Activated CD8-positive, alpha-beta memory T cell treated with anti-CD3 and anti-CD28 coated beads, Interleukin-2, amount 10 ng/mL, durations not matched to agents 7 days and 5 days (primary cell): ENCODE measurements at regions not wholly inside any gene's neighbourhood (a gene's known extent, or its start where the extent isn't known, plus 50 kb on each side); places are given as distances from the start of the nearest gene placed in this dataset.

ENCODE experiments used
- ATAC-seq: fragments of 150-1000 bp; cut with Tn5 transposase; one replicate; pipeline ENCODE4 v1.10.0; 2021; ENCODE audit warnings: moderate library complexity
- CTCF ChIA-PET: fragments of 350-600 bp; sonication (Branson Sonifier 250); formaldehyde crosslinking; loops from one replicate; lab custom pipeline; 2021; ENCODE audit warnings: antibody characterized with exemption; lab: Charles Lee
- DNase-seq: peaks from one replicate; pipeline ENCODE4 v3.0.0-alpha.2; 2020
- H3K27ac Mint-ChIP-seq: one replicate; pipeline ENCODE4 v1.8.0; 2021; ENCODE audit warnings: mild to moderate bottlenecking, mixed read lengths
- H3K27me3 Mint-ChIP-seq: one replicate; pipeline ENCODE4 v1.8.0; 2021; ENCODE audit warnings: mixed read lengths
- H3K36me3 Mint-ChIP-seq: one replicate; pipeline ENCODE4 v1.8.0; 2021; ENCODE audit warnings: mild to moderate bottlenecking, mixed read lengths
- H3K4me1 Mint-ChIP-seq: one replicate; pipeline ENCODE4 v1.8.0; 2021; ENCODE audit warnings: mixed read lengths
- H3K4me3 Mint-ChIP-seq: one replicate; pipeline ENCODE4 v1.8.0; 2021; ENCODE audit warnings: mild to moderate bottlenecking, moderate library complexity, mixed read lengths
- H3K9me3 Mint-ChIP-seq: one replicate; pipeline ENCODE4 v1.8.0; 2022; ENCODE audit warnings: low read depth, mixed read lengths

DNA sequence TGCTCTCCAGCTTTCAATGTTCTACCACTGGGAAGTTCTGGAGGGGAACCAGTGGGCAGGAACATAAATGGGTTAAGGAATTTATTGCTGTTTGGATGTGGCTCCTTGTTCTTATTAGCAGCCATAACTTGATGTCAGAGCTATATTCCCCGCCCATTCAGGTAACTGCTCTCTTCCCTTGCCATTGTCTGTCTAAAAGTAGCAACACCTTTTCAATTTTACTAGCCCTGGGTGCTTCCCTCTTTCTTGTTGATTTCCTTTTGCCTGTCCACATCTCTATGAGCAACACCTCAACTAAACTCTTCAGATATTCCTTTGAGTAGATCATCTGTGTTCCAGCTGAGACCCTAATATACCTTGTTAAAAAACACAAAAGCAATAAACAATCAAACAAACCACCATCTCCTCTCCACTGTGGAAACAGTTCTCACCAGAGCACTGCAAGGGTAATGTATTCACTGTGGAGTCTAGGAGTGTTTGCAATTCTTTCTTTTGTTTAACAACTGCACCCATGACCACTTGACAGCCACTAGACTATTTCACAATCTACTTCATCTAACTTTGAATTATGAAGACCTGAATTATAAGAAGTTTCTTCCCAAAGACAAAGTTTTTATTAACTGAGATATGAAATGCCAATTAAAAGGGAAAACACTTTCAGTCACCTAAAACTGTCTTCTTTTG, 436.7 kb downstream of the IPMK start:
- no peaks in the 10 kb centered on the region for H3K9me3 Mint-ChIP-seq
- H3K36me3 Mint-ChIP-seq: no peaks in the 10 kb centered on the region
- H3K27me3 Mint-ChIP-seq: no peaks in the 10 kb centered on the region
- ATAC-seq (no peak), DNase-seq (no peak)
- no peak overlapping the region for H3K4me3 Mint-ChIP-seq
- CTCF ChIA-PET: no interaction called here
- no peak overlapping the region for H3K27ac Mint-ChIP-seq
- no peaks in the 10 kb centered on the region for H3K4me1 Mint-ChIP-seq

DNA sequence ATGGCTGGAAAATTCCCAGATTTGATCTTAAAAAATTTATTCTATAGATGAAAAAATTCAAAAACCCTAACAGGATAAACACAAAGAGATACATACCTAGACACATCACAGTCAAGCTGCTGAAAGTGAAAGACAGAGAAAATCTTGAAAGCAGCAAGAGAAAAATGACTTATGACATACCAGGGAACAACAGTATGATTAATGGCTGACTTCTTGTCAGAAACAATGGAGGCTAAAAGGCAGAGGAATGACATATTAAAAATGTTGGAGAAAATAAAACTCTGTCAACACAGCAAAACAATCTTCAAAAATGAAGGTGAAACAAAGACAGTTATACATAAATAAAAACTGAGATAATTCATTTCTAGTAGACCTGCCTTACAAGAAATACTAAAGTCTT, 442.7 kb downstream of the IPMK start:
- no peak overlapping the region for H3K4me3 Mint-ChIP-seq
- H3K27me3 Mint-ChIP-seq: no peaks in the 10 kb centered on the region
- H3K4me1 Mint-ChIP-seq: no peaks in the 10 kb centered on the region
- H3K36me3 Mint-ChIP-seq: no peaks in the 10 kb centered on the region
- DNase-seq (no peak), ATAC-seq (no peak)
- H3K27ac Mint-ChIP-seq: no peak overlapping the region
- no peaks in the 10 kb centered on the region for H3K9me3 Mint-ChIP-seq
- CTCF ChIA-PET: no interaction called here

DNA sequence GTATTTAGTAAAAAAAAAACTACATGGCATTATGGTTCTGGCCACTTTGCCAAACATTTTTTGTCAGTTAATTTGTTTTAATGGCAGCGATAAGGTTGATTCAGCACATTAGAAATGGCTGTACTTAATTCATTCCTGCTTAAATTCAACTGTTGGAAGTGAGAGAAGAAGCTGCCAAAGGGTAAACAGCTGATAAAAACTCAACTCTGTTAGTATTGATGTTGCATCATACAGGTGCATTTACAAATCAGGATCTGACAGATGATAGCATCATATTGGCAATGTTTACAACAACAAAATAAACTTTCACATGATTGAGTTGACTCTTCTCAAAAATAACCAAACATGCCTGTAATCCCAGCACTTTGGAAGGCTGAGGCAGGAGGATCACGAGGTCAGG, 444.3 kb downstream of the IPMK start:
- no peaks in the 10 kb centered on the region for H3K9me3 Mint-ChIP-seq
- no peaks in the 10 kb centered on the region for H3K36me3 Mint-ChIP-seq
- no peaks in the 10 kb centered on the region for H3K4me1 Mint-ChIP-seq
- ATAC-seq (no peak), DNase-seq (no peak)
- no peaks in the 10 kb centered on the region for H3K27me3 Mint-ChIP-seq
- H3K4me3 Mint-ChIP-seq: no peak overlapping the region
- CTCF ChIA-PET: no interaction called here
- no peak overlapping the region for H3K27ac Mint-ChIP-seq

DNA sequence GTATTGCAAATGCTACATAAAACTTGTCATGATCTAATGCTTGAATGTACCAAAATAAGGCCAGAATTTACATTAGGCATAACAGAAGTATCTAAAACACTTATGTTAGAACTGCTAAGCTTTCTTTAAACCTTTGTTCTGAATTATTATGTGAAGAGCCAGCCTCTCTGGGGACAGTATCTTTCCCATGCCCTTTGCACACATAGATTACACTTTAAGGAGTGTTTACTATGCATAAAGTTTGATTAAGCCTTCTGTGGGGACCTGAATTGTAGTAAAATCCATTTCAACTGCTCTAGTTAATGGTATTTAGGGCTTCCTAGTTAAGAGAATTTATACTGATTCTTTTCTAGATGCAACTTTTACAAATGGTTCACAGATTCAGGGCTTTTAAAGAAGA, 444.7 kb downstream of the IPMK start:
- CTCF ChIA-PET: no interaction called here
- Mint-ChIP-seq H3K27ac (no peak overlapping the region), H3K36me3 (no peaks in the 10 kb centered on the region), H3K27me3 (no peaks in the 10 kb centered on the region), H3K4me1 (no peaks in the 10 kb centered on the region), H3K4me3 (no peak overlapping the region), H3K9me3 (no peaks in the 10 kb centered on the region)
- no peak for ATAC-seq
- DNase-seq: no peak

DNA sequence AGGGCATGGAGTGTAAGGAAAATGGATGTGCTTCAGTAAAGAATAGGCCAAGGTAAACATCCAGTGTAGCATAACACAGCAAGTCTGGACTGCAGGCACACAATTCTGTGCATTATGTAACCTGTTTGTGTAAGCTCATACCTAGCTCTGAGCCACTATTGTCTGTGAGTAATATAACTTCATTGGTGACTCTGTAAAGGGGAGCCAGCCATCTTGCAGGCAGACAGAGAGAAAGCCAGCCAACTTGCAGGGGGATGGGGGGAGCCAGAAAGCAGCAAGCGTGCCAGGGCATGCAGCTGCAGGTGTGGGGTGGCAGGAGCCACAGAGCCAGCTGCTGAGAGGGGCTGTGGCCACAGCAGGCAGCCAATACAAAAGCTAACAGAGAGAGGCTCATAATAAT, 449.2 kb downstream of the IPMK start:
- Mint-ChIP-seq H3K4me1 (no peaks in the 10 kb centered on the region), H3K4me3 (no peak overlapping the region), H3K9me3 (no peaks in the 10 kb centered on the region), H3K36me3 (no peaks in the 10 kb centered on the region), H3K27me3 (no peaks in the 10 kb centered on the region), H3K27ac (no peak overlapping the region)
- DNase-seq (no peak), ATAC-seq (no peak)
- CTCF ChIA-PET: no interaction called here

DNA sequence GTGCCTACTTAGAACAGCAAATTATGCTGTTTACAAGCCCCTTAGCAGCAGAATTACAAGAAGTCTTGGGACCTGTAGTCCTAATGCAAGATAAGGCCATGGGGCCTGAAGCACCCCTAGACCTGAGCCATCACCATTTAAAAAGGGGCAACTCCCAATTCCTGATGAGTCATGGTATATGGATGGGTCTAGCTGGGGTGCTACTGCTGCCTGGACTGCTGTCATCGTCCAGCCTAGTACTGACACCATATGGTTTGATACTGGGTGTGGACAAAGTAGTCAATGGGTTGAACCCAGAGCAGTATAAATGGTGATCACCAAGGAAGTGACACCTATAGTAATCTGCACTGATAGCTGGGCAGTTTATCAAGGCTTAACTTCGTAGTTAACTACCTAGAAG, 450.0 kb downstream of the IPMK start:
- ATAC-seq (no peak), DNase-seq (no peak)
- H3K36me3 Mint-ChIP-seq: no peaks in the 10 kb centered on the region
- H3K27me3 Mint-ChIP-seq: no peaks in the 10 kb centered on the region
- CTCF ChIA-PET: no interaction called here
- H3K4me1 Mint-ChIP-seq: no peaks in the 10 kb centered on the region
- H3K4me3 Mint-ChIP-seq: no peak overlapping the region
- no peaks in the 10 kb centered on the region for H3K9me3 Mint-ChIP-seq
- no peak overlapping the region for H3K27ac Mint-ChIP-seq

DNA sequence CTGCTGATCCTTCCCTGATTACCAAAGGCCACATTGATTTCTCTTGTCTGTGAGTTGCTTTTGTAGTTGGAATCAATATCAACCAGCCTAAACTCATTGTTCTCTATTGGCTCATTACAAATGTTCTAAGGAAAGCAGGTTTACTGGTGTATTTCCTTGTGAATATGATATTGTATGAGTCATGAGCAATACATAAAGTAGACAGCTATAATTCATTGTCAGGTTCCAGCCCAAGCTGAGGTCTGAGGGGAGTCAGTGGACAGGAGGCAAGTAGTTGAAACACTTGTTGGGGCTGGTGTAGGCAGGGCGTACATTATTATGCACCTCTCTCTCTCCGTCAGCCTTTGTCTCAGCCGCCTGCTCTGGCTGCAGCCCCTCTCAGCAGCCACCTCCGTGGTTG, 451.7 kb downstream of the IPMK start:
- Mint-ChIP-seq H3K27me3 (no peaks in the 10 kb centered on the region), H3K4me1 (no peaks in the 10 kb centered on the region), H3K27ac (no peak overlapping the region), H3K36me3 (no peaks in the 10 kb centered on the region), H3K4me3 (no peak overlapping the region), H3K9me3 (no peaks in the 10 kb centered on the region)
- DNase-seq (no peak), ATAC-seq (no peak)
- CTCF ChIA-PET: no interaction called here

DNA sequence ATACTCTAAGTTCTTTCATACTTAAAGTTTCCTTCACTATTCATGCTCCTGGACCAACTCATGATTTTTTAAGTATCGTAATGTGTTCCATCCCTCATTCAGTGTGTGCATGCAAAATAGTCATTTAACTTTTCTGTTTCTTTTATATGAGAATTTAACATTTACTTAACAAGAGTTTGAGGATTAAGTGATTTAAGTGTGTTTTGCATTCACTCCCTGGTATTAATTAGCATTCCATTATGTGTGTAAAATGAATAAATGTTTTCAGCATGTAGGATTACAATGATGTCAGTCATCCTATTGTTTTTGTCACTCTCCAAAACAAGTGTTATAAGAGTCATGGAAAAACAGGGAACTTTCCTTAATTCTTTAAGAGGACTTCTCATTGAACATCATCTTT, 457.7 kb downstream of the IPMK start:
- no peak for DNase-seq
- no peak for ATAC-seq
- no peak overlapping the region for H3K4me3 Mint-ChIP-seq
- no peak overlapping the region for H3K27ac Mint-ChIP-seq
- H3K36me3 Mint-ChIP-seq: no peaks in the 10 kb centered on the region
- no peaks in the 10 kb centered on the region for H3K4me1 Mint-ChIP-seq
- no peaks in the 10 kb centered on the region for H3K27me3 Mint-ChIP-seq
- CTCF ChIA-PET: no interaction called here
- H3K9me3 Mint-ChIP-seq: no peaks in the 10 kb centered on the region

DNA sequence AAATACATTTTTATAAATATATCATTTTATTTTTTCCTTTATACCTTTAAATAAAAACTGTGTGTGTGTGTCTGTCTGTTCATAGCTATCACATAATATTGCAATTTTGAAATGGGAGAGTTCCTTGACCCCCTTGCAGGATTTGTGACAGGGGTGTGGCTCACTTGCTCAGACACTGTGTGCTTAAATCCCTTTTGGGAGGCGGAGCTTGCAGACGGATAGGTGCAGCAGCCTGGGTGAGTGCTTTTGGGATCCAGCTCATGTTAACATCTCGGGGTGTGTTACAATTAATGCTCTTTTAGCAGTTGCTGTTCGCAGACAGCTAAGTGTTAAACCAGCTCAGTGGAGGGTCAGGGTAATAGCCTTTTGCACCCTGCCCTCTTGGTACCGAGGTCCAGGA, 459.8 kb downstream of the IPMK start:
- no peak for ATAC-seq
- no peaks in the 10 kb centered on the region for H3K4me1 Mint-ChIP-seq

DNA sequence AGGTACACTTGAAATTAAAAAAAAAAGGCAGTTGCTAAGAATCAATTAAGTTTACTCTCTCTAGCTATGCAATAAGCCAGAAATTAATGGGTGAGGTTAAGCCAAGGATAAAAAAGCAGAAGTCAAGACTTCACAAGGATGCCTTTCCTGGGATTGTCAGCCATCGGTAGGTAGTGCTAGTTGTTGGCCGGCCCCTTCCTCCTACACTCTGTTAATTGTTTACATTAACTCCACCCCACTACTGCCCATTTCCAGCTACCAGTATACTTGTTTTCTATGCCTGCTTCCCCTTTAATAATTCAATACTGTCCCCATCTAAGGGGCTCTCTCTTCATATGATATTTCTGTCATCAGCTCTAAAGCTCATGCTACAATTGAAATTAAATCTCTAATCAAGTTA, 461.0 kb downstream of the IPMK start:
- Mint-ChIP-seq H3K27me3 (no peaks in the 10 kb centered on the region), H3K4me1 (no peaks in the 10 kb centered on the region), H3K27ac (no peak overlapping the region), H3K9me3 (no peaks in the 10 kb centered on the region), H3K36me3 (no peaks in the 10 kb centered on the region), H3K4me3 (no peak overlapping the region)
- CTCF ChIA-PET: no interaction called here
- no peak for DNase-seq
- ATAC-seq: no peak

More for the DNA sequence above, 459.8 kb downstream of the IPMK start:
- CTCF ChIA-PET: no interaction called here
- H3K36me3 Mint-ChIP-seq: no peaks in the 10 kb centered on the region
- DNase-seq: no peak
- no peaks in the 10 kb centered on the region for H3K9me3 Mint-ChIP-seq
- H3K4me3 Mint-ChIP-seq: no peak overlapping the region
- H3K27ac Mint-ChIP-seq: no peak overlapping the region
- H3K27me3 Mint-ChIP-seq: no peaks in the 10 kb centered on the region

DNA sequence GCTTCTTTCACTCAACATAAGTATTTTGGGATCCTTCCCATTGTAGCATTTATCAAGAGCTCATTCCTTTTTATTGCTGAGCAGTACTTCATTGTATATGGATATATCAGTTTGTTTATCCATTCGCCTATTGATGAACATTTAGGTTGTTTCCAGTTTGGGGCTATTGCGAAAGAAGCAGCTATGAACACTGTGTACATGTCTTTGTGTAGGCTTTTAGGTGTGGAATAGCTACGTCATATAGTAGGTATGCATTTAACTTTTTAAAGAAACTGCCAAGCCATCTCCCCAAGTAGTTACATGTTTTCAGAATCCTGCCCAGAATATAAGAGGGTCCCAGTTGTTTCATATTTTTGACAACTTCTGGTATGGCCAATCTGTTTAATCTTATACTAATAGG, 468.1 kb downstream of the IPMK start:
- no peaks in the 10 kb centered on the region for H3K36me3 Mint-ChIP-seq
- no peak for DNase-seq
- H3K4me3 Mint-ChIP-seq: no peak overlapping the region
- no peak for ATAC-seq
- no peaks in the 10 kb centered on the region for H3K27me3 Mint-ChIP-seq
- H3K27ac Mint-ChIP-seq: no peak overlapping the region
- H3K9me3 Mint-ChIP-seq: no peaks in the 10 kb centered on the region
- CTCF ChIA-PET: no interaction called here
- no peaks in the 10 kb centered on the region for H3K4me1 Mint-ChIP-seq

DNA sequence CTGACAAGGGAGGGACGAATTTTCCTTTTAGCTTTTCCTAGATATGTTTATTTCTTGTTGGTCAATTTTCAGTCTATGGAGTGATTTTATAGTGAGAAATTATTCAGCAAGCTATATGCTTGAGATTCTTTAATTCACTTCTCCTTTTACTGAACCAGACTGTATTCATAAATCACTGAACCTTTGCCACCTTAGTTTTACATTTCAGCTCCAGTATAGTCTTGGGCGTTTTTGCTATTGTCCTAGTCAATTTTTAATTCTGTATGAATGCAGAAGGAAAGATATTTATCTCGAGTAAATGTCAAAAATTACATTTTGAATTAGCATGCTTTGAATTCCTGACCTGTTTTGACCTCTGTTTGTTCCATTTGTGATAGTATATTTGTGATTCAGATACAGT, 468.9 kb downstream of the IPMK start:
- Mint-ChIP-seq H3K36me3 (no peaks in the 10 kb centered on the region), H3K4me1 (no peaks in the 10 kb centered on the region), H3K27me3 (no peaks in the 10 kb centered on the region), H3K9me3 (no peaks in the 10 kb centered on the region), H3K4me3 (no peak overlapping the region), H3K27ac (no peak overlapping the region)
- ATAC-seq (no peak), DNase-seq (no peak)
- CTCF ChIA-PET: no interaction called here

DNA sequence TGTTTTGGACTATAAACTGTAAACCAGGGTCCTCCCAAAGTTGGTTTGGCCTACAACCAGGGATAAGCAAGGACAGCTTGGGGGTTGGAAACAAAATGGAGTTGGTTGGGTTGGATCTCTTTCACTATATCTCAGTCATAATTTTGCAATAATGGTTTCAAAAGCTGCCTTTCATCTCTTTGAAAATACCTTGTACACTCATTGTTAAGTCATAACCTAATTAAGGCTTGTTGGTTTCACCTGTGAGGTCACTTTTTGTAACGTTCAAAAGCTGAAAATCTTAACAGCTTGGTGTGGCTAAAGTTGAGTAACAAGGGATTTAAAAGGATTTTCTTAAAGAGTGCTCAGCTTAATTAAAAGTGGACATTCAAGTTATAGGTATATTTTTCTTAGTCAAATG, 476.1 kb downstream of the IPMK start:
- Mint-ChIP-seq H3K27ac (no peak overlapping the region), H3K27me3 (no peaks in the 10 kb centered on the region), H3K4me1 (no peaks in the 10 kb centered on the region), H3K36me3 (no peaks in the 10 kb centered on the region), H3K4me3 (no peak overlapping the region), H3K9me3 (no peaks in the 10 kb centered on the region)
- ATAC-seq (no peak), DNase-seq (no peak)
- CTCF ChIA-PET: no interaction called here

DNA sequence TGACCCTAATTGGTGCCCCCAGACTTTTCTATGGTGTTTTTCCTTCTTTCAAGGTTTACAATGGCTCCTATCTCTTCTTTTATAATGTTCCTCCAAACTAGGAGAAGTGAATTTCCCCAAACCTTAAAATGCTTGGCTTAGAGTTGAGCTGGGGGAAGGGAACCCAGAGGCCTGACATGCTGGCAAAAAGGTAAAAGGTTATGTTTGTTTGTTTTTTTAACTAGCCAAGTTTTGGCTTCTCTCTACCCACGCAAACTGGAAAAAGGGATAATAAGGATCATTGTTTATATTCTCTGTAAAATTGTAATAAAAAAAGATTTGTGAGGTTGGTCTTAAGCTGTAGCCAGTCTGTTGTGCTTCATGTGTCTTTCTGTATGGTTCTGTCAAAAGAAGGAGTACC, 477.0 kb downstream of the IPMK start:
- H3K4me1 Mint-ChIP-seq: no peaks in the 10 kb centered on the region
- H3K27ac Mint-ChIP-seq: no peak overlapping the region
- DNase-seq: no peak
- peaks cover 2% of the 10 kb centered on the region for H3K9me3 Mint-ChIP-seq
- no peaks in the 10 kb centered on the region for H3K27me3 Mint-ChIP-seq
- CTCF ChIA-PET: no interaction called here
- H3K4me3 Mint-ChIP-seq: no peak overlapping the region
- no peaks in the 10 kb centered on the region for H3K36me3 Mint-ChIP-seq
- ATAC-seq: no peak

DNA sequence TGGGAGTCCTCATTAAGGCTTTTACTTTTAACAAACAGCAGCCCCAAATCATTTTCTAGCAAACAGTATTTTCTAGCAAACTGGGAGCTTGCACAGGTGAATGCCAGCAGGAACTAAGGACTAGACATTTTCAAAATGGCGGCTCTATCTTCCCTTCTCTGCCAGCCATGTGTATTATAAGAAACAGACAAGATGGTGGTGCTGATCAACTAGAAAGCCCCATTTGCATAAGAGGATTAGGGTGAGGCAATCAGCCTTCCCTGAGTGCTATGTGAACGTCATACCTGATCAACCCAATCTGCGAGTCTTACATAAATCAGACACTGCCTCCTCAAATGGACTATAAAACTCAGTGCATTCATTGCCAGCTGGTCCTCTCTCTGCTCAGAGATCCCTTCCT, 479.6 kb downstream of the IPMK start:
- ATAC-seq (no peak), DNase-seq (no peak)
- H3K27ac Mint-ChIP-seq: no peak overlapping the region
- CTCF ChIA-PET: no interaction called here
- no peaks in the 10 kb centered on the region for H3K36me3 Mint-ChIP-seq
- H3K4me3 Mint-ChIP-seq: no peak overlapping the region
- H3K4me1 Mint-ChIP-seq: no peaks in the 10 kb centered on the region
- peaks cover 2% of the 10 kb centered on the region for H3K9me3 Mint-ChIP-seq
- no peaks in the 10 kb centered on the region for H3K27me3 Mint-ChIP-seq
